ENCODE measurements at regions not wholly inside any gene's neighbourhood (a gene's known extent, or its start where the extent isn't known, plus 50 kb on each side); places are given as distances from the start of the nearest gene placed in this dataset.
"Not testable (repeated sequence)": the region's sequence is repeated elsewhere in the genome, so short reads cannot be mapped to it uniquely, and the experiment has no call there.

- no peak for DNase-seq (ENCODE audit: low read depth)
These were observed 152.6 kb upstream of the SMLR1 start for GRCh38 chr6:130674604-130675003.

DNA sequence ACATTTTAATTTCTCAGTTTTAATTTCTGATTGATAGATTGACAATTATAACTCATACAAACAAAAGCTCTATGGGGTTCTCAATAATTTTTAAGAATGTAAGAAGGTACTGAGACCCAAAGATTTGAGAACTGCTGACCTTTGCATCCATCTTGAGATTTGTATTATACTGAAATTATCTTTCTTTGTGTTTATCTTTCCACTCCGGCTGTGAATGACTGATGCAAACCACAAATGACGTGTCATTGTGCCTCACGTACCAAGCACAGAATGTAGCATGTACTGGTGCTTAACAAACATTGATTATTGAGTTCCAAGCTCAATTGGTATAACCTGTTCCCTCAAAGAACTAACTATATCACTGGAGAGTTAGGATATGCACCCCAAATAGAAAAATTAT is 152.1 kb upstream of the SMLR1 start:
- no peak for DNase-seq (ENCODE audit: low read depth)

- no peak for DNase-seq (ENCODE audit: low read depth)
These were observed 151.0 kb upstream of the SMLR1 start for GRCh38 chr6:130676077-130676772.

- no peak for DNase-seq (ENCODE audit: low read depth)
These were observed 150.4 kb upstream of the SMLR1 start for GRCh38 chr6:130676773-130677144.

GRCh38 chr6:130677312-130677711 is 149.9 kb upstream of the SMLR1 start:
- DNase-seq (ENCODE audit: low read depth), result no peak

DNA sequence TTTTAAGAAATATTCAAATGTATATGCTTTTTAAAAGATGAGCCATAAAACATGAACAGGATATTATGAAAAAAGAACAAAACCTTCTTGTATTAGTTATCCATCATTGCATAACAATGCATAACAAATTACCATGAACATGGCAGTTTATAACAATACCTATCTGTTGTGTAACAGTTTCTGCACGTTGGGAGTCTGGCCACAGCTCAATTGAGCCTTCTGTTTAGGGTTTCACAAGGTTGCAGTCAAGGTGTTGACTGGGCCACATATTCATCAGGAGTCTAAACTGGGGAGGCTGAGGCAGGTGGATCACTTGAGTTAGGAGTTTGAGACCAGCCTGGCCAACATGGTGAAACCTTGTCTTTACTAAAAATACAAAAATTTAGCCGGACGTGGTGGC is 149.4 kb upstream of the SMLR1 start:
- DNase-seq (ENCODE audit: low read depth), result no peak

DNA sequence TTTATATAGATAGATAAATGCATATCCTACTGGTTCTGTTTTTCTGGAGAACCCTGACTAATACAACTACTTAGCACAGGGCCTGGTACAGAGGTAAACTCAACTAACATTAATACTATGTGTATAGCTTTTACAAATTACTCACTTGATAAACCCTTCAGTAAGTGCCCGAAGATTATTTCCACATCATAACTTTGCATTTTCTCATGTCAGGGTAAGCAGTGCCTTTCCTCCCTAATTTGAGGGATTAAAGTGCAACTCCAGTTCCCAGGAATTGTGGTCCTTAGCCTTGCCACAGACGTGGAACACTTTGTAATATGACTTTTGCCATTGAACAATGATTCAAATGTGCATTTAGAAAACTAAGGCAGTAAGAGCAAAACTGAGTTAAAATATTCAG is 147.5 kb upstream of the SMLR1 start:
- no peak for DNase-seq (ENCODE audit: low read depth)

- no peak for DNase-seq (ENCODE audit: low read depth)
These were observed 147.1 kb upstream of the SMLR1 start for GRCh38 chr6:130680116-130680515.

DNA sequence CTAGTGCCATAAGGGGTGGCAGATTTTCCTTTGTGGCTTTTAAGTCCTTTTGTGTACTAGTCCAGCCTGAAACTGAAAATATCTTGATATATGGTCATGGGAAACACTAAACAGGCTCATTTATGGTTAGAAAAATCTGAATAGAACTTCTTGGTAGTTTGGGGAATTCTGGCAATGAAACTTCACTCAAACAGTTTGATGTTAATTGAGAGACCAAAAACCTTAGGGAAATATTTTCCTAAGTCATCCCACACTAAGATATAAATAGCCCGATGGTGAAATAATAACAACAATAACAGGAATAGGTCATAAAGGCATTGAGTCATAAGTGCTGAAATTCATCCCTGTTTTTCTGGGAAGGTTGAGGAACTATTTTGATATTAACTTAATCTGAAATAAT is 146.2 kb upstream of the SMLR1 start:
- no peak for DNase-seq (ENCODE audit: low read depth)

DNA sequence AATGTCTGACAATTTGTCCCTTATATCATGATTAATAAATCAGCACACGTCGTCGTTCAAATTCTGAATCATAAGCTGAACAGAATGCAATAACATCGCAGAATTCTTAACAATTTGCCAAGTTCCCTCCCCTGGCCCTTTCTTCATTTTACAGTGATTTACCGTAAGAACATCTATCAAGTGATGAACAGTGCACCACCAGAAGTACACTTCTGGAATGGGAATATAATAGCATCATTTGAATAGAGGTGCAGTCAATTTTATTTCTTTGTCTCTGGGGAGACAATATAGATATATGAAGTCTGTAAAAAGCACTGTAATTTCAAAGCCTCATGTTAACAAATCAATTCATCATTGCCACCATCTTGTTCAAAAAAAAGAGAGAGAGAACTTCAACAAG is 145.1 kb upstream of the SMLR1 start:
- no peak for DNase-seq (ENCODE audit: low read depth)

DNA sequence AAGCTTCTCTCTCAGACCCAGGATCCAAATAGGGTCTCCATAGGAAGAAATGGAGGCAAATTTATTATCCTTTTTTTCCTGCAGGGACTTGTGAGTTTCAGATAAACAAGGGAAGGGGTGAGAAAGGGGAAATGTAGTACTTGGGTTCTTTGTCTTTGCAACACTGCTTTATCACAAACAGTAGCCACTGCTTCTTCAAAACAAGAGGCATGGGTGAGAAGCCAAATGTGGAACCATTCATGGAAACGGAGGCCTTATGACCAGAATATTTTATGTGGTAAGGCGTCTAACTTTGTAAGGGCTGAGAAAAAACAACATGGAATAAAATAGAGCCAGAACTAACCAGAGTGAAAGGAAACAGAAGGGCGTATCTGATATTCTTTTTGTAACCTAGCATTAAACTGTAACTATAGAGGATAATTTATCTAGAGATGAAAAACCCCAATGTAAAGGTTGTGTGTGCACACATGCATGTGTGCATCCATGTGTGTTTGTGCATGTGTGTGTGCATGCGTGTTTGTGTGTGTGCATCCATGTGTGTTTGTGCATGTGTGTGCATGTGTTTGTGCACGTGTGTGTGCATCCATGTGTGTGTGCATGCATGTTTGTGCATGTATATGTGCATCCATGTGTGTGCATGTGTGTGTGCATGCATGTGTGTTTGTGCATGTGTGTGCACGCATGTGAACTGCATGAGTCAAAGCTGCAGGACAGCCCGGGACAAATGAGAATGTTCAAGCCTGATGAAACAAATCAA is 143.3 kb upstream of the SMLR1 start:
- no peak for DNase-seq (ENCODE audit: low read depth)

DNA sequence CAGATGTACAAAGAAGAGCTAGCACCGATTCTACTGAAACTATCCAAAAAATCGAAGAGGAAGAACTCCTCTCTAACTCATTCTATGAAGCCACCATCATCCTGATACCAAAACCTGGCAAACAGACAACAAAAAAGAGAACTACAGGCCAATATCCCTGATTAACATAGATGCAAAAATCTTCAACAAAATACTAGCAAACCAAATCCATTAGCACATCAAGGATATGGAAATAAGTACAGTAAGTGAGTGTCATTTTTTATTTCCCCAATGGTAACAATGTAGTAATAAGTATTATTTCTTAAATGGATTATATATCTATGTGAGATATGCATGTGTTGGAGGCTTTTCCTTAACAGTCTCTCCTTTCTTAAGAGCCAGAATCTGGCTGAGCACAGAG is 134.5 kb upstream of the SMLR1 start:
- DNase-seq (ENCODE audit: low read depth), result no peak

DNA sequence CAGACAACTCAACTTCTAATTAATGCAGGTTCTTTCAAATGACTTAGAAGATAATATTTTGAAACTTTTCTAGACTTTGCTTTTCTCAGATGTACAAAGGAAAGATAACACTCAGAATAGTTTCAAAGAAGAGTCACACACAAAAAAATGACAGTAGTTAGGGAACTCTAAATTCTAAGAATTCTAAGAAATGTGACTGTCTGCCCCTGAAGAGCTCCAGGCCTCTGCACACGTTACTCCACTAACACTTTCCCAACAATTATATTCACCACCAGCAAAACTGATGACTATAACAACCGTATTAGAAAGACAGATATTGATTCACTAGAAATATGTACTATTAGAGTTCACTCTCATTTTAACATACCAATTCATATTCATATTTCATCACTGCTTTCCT is 133.3 kb upstream of the SMLR1 start:
- no peak for DNase-seq (ENCODE audit: low read depth)

- no peak for DNase-seq (ENCODE audit: low read depth)
These were observed 132.6 kb upstream of the SMLR1 start for GRCh38 chr6:130694606-130695005.

DNA sequence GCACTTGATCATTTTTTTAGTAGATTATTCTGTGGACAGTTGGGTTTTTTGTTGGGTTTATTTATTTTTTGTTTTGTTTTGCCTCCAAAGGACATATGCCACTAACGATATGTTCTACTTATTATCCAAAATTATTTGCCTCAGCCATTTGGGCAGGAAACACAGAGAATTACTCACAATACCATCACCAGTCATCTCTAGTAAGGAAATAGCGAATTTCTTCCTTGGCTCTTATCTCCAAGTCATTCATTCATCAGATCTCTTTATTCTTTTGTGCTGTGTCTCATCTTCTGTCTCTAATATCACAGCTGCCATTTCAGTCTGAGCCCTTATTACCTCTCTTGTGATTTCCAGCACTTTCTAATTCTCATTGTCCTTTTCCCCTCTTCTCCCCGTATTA is 130.4 kb upstream of the SMLR1 start:
- DNase-seq (ENCODE audit: low read depth), result no peak

DNA sequence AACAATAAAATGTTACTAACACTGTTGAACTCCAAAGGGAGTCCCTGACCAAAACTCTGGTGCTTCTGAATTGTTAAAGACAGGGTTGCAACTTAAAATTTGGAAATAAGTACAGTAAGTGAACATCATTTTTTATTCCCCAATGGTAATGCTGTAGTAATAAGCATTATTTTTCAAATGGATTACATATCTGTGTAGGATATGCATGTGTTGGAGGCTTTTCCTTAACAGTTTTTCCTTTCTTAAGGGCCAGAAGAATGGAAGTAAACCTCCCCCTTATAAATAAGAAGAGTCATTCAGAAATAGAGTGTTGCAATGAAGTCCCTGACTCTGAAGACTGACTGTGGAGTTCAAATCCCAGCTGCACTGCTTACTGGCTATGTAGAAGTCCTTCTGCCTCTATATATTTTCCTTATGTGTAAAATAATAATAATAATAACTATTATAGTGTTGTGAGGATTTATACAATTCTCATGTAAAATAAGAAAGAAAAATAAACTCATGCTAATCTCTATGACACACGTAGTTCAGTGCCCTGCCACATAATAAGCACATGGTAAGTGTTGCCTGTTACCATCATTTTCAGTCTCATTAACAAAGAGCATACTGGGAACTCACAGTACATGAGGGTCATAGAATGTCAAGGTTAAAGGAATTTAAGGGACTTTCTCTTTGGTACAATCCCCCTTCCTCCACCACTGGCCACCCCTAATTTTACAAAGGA is 129.8 kb upstream of the SMLR1 start:
- no peak for DNase-seq (ENCODE audit: low read depth)

DNA sequence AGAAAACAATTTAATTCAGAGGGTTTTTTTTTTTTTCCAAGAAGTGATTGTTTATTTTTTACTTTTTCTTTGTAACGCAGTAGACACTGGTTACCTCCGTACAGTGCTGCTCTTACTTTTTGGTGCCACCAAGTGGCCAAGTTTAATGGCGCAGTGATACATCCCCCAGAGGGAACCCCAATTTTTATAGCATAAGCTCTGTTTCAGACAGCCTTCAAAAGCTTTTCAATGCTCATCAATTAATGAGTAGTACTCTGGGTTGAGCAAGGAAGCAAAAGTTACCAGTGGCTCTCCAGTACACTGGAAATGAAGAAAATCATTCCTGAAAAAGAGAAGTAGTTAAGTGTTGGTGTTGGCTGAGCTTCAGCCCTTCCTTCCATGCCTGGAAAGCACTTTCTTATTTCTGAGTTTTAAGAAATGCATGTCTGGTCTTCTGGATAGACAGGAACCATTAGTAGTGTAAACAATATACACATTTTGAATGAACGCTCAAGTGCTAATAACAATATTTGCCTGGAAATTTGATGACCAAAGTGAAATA is 129.1 kb upstream of the SMLR1 start:
- peak; percentile 48 for DNase-seq (ENCODE audit: low read depth)

DNA sequence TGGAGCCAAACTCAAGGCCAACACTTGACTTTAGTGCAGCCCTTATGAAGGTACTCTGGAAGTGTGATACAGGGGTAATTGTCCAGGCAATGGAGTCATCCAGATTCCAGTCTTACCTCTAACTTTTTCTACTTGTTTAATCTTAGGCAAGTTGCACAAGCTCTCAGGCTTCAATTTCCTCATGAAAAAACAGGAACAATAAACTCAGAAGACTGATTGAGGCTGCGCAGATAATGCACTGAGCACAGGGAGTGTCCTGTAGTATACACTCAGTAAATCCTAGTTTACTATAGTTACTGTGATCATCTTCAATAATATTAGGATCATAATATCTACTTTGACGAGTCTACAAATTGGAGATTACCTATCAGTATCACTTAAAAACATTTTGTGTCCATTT is 127.5 kb upstream of the SMLR1 start:
- DNase-seq (ENCODE audit: low read depth), result no peak

DNA sequence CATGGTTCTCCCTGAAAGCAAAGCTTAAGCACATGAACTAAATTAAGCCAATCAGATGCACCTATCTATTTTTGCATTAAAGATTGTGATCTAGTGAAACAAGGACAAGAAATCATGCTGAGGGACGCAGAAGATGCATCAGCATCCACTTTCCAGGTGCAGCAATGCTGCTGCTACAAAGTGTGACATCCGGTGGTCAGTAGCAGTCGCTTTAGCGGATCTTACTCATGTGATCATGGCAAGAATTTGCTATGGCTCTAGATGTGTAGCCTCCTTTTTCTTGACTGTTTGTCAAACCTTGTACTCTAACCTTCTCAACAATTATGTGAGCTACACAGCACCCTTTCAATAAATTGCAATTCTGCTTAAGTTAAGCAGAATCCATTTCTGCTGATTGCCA is 126.8 kb upstream of the SMLR1 start:
- DNase-seq (ENCODE audit: low read depth), result no peak

- DNase-seq (ENCODE audit: low read depth), result no peak
These were observed 118.9 kb upstream of the SMLR1 start for GRCh38 chr6:130708338-130708737.

GRCh38 chr6:130711641-130712040 is 115.6 kb upstream of the SMLR1 start:
- DNase-seq (ENCODE audit: low read depth), result not testable (repeated sequence)

DNA sequence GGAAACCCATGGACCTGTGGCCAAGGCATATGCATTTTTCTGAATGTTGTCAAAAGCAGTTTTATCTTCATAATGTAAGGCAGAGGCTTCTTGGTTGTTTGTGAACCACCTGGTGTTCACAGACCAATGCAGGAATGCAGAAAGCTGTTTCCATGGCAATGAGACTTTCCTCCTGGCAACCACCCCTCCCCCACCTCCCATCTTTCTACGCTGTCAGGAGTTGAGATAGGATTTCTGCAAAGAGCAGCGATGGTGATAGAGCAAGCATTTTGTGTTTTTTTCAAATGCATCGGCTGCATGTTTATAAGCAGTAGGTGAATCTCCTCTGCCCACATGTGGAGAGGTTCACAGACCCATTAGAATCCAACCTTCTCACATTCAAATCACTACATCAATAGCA is 114.1 kb upstream of the SMLR1 start:
- no peak for DNase-seq (ENCODE audit: low read depth)

GRCh38 chr6:130715058-130715457 is 112.1 kb upstream of the SMLR1 start:
- no peak for DNase-seq (ENCODE audit: low read depth)

All from activated T-cell treated with anti-CD3 and anti-CD28 coated beads for 48 hours (primary cell).